SK-N-SH treated with all-trans-retinoic acid at 6 μM for 48 hours (cell line): ENCODE measurements at regions not wholly inside any gene's neighbourhood (a gene's known extent, or its start where the extent isn't known, plus 50 kb on each side); places are given as distances from the start of the nearest gene placed in this dataset.

Experiments
- ATAC-seq: fragments of 200-7000 bp; cut with Tn5 transposase; 3 replicates; pipeline ENCODE4 v1.9.1; 2020; ENCODE audit warnings: mild to moderate bottlenecking, moderate library complexity
- ARNTL ChIP-seq: fragments of 450-650 bp; formaldehyde crosslinking; IDR thresholded peaks from 2 replicates; pipeline ENCODE4 v1.5.0; 2020; ENCODE audit warnings: low read depth, mild to moderate bottlenecking, moderate library complexity, borderline replicate concordance
- CREB5 ChIP-seq: fragments of 250-450 bp; sonication (Bioruptor Pico); IDR thresholded peaks from 2 replicates; pipeline ENCODE4 v1.5.1; 2020; ENCODE audit warnings: low read depth, mild to moderate bottlenecking, moderate library complexity
- CSDC2 ChIP-seq: fragments of 250-450 bp; sonication (Bioruptor Pico); IDR thresholded peaks from 2 replicates; pipeline ENCODE4 v1.5.0; 2020; ENCODE audit warnings: mild to moderate bottlenecking, moderate library complexity
- CSRNP3 ChIP-seq: fragments of 250-450 bp; sonication (Bioruptor Pico); IDR thresholded peaks from 2 replicates; pipeline ENCODE4 v1.5.1; 2021; ENCODE audit warnings: mild to moderate bottlenecking, moderate library complexity
- GLIS3 ChIP-seq: fragments of 250-450 bp; sonication (Bioruptor Pico); IDR thresholded peaks from 2 replicates; pipeline ENCODE4 v1.5.0; 2020; ENCODE audit warnings: mild to moderate bottlenecking, moderate library complexity
- ISL1 ChIP-seq: fragments of 250-450 bp; sonication (Bioruptor Pico); IDR thresholded peaks from 2 replicates; pipeline ENCODE4 v2.1.2; 2022; ENCODE audit warnings: mild to moderate bottlenecking, moderate library complexity
- OSR1 ChIP-seq: fragments of 250-450 bp; sonication (Bioruptor Pico); IDR thresholded peaks from 2 replicates; pipeline ENCODE4 v1.8.0; 2022; ENCODE audit warnings: moderate library complexity, mild to moderate bottlenecking, inconsistent platforms
- POU6F1 ChIP-seq: fragments of 250-450 bp; sonication (Bioruptor Pico); IDR thresholded peaks from 2 replicates; pipeline ENCODE4 v1.8.0; 2021; ENCODE audit warnings: low read depth, mild to moderate bottlenecking, moderate library complexity, borderline replicate concordance
- PPARA ChIP-seq: fragments of 250-450 bp; sonication (Bioruptor Pico); IDR thresholded peaks from 2 replicates; pipeline ENCODE4 v1.5.0; 2020; ENCODE audit warnings: mild to moderate bottlenecking, borderline replicate concordance
- RARB ChIP-seq: fragments of 250-450 bp; sonication (Bioruptor Pico); IDR thresholded peaks from 2 replicates; pipeline ENCODE4 v1.8.0; 2021; ENCODE audit warnings: mild to moderate bottlenecking, moderate library complexity
- SNAI2 ChIP-seq: fragments of 250-450 bp; sonication (Bioruptor Pico); IDR thresholded peaks from 2 replicates; pipeline ENCODE4 v1.5.0; 2020; ENCODE audit warnings: mild to moderate bottlenecking, moderate library complexity
- TCF4 ChIP-seq: fragments of 250-450 bp; sonication (Bioruptor Pico); IDR thresholded peaks from 2 replicates; pipeline ENCODE4 v1.8.0; 2021; ENCODE audit warnings: mild to moderate bottlenecking, moderate library complexity, borderline replicate concordance
- TOX ChIP-seq: fragments of 250-450 bp; sonication (Bioruptor Pico); IDR thresholded peaks from 2 replicates; pipeline ENCODE4 v1.8.0; 2021; ENCODE audit warnings: mild to moderate bottlenecking, moderate library complexity, borderline replicate concordance
- TSHZ2 ChIP-seq: fragments of 250-450 bp; sonication (Bioruptor Pico); IDR thresholded peaks from 2 replicates; pipeline ENCODE4 v1.5.0; 2020; ENCODE audit warnings: mild to moderate bottlenecking, moderate library complexity
- ZC3H10 ChIP-seq: fragments of 250-450 bp; sonication (Bioruptor Pico); IDR thresholded peaks from 2 replicates; pipeline ENCODE4 v1.5.1; 2021; ENCODE audit warnings: mild to moderate bottlenecking, moderate library complexity
- ZFP3 ChIP-seq: fragments of 250-450 bp; sonication (Bioruptor Pico); IDR thresholded peaks from 2 replicates; pipeline ENCODE4 v1.5.0; 2020; ENCODE audit warnings: mild to moderate bottlenecking, moderate library complexity
- ZFP30 ChIP-seq: fragments of 450-650 bp; formaldehyde crosslinking; IDR thresholded peaks from 2 replicates; pipeline ENCODE4 v1.5.0; 2022; ENCODE audit warnings: mild to moderate bottlenecking, moderate library complexity
- ZNF565 ChIP-seq: fragments of 450-650 bp; formaldehyde crosslinking; conservative IDR thresholded peaks from 2 replicates; pipeline ENCODE4 v1.5.0; 2020; ENCODE audit warnings: low read depth, mild to moderate bottlenecking, moderate library complexity
- ZNF70 ChIP-seq: fragments of 450-650 bp; formaldehyde crosslinking; IDR thresholded peaks from 2 replicates; pipeline ENCODE4 v1.5.0; 2020; ENCODE audit warnings: mild to moderate bottlenecking, moderate library complexity
- ZNF8 ChIP-seq: fragments of 450-650 bp; formaldehyde crosslinking; IDR thresholded peaks from 2 replicates; pipeline ENCODE4 v1.5.0; 2020; ENCODE audit warnings: mild to moderate bottlenecking, moderate library complexity

- TF ChIP-seq CSRNP3 (no peak), ISL1 (no peak), RARB (CRISPR knock-in tag) (no peak), CREB5 (CRISPR knock-in tag) (no peak), OSR1 (CRISPR knock-in tag) (no peak), ZC3H10 (CRISPR knock-in tag) (no peak), ZNF8 (no peak)
- TF ChIP-seq, all 23 proteins: peak for 0
Observed at GRCh38 chr2:37436323-37436722, 91.9 kb downstream of the QPCT start.

GRCh38 chr2:37439131-37439642 lies 94.8 kb downstream of the QPCT start:
- TF ChIP-seq TCF4 (CRISPR knock-in tag), result peak; percentile 67
- no peak for TF ChIP-seq ZNF565 (CRISPR knock-in tag)
- ATAC-seq, result no peak

More at GRCh38 chr2:37436323-37436722, 91.9 kb downstream of the QPCT start:
- ATAC-seq, result no peak

- no peak for ATAC-seq
- TF ChIP-seq TSHZ2 (CRISPR knock-in tag), result no peak
- TF ChIP-seq CSRNP3, result no peak
- TF ChIP-seq ISL1, result no peak
- no peak for TF ChIP-seq PPARA
- no peak for TF ChIP-seq ZFP3 (CRISPR knock-in tag)
- no peak for TF ChIP-seq ARNTL (CRISPR knock-in tag)
- no peak for TF ChIP-seq ZFP30 (CRISPR knock-in tag)
Observed at GRCh38 chr2:37441055-37441454, 96.6 kb downstream of the QPCT start.

GRCh38 chr2:37443082-37443481 lies 98.7 kb downstream of the QPCT start:
- TF ChIP-seq TOX, result no peak
- no peak for TF ChIP-seq CSDC2 (CRISPR knock-in tag)
- TF ChIP-seq ZNF70, result no peak
- no peak for TF ChIP-seq CREB5 (CRISPR knock-in tag)
- TF ChIP-seq ZC3H10 (CRISPR knock-in tag), result no peak
- no peak for TF ChIP-seq GLIS3 (CRISPR knock-in tag)
- TF ChIP-seq PPARA, result no peak
- TF ChIP-seq ISL1, result no peak
- no peak for TF ChIP-seq ZFP3 (CRISPR knock-in tag)
- TF ChIP-seq RARB (CRISPR knock-in tag), result no peak
- no peak for TF ChIP-seq TSHZ2 (CRISPR knock-in tag)
- no peak for TF ChIP-seq POU6F1 (CRISPR knock-in tag)
- TF ChIP-seq ZFP30 (CRISPR knock-in tag), result no peak
- TF ChIP-seq TCF4 (CRISPR knock-in tag), result no peak
- TF ChIP-seq SNAI2 (CRISPR knock-in tag), result no peak
- TF ChIP-seq, all 23 proteins: peak for 0
- ATAC-seq, result no peak
